Mesenchymal stem cell (in vitro differentiated cells and primary cell): ENCODE measurements at regions not wholly inside any gene's neighbourhood (a gene's known extent, or its start where the extent isn't known, plus 50 kb on each side); places are given as distances from the start of the nearest gene placed in this dataset.

Source experiments
- DNase-seq: peaks from one replicate; pipeline ENCODE4 v3.0.0-alpha.2; 2013
- H2AFZ ChIP-seq: one replicate; pipeline ENCODE4 v1.6.1; 2013; ENCODE audit warnings: low read depth, mild to moderate bottlenecking, control low read depth, inconsistent platforms, low read length, moderate library complexity
- H2AK5ac ChIP-seq: 2 replicates; pipeline ENCODE4 v1.6.1; 2013; ENCODE audit warnings: low read length, moderate library complexity, mild to moderate bottlenecking, inconsistent platforms; ENCODE audit not compliant: severe bottlenecking
- H2BK120ac ChIP-seq: one replicate; pipeline ENCODE4 v1.6.1; 2013; ENCODE audit warnings: low read depth, mild to moderate bottlenecking, inconsistent platforms, low read length, moderate library complexity
- H2BK12ac ChIP-seq, 2 experiments: one replicate each; pipeline ENCODE4 v1.6.1; 2013; ENCODE audit warnings: inconsistent platforms in 2 of 2, low read length in 2 of 2, mild to moderate bottlenecking in 2 of 2, moderate library complexity in 2 of 2, control low read depth in 1 of 2
- H2BK15ac ChIP-seq: one replicate; pipeline ENCODE4 v1.6.1; 2013; ENCODE audit warnings: mild to moderate bottlenecking, low read depth, inconsistent platforms; ENCODE audit not compliant: poor library complexity, severe bottlenecking
- H2BK5ac ChIP-seq: 2 replicates; pipeline ENCODE4 v1.6.1; 2013; ENCODE audit warnings: low read depth, mild to moderate bottlenecking, low read length, control low read depth, inconsistent platforms; ENCODE audit not compliant: poor library complexity, severe bottlenecking
- H3K14ac ChIP-seq, 2 experiments: one replicate each; pipeline ENCODE4 v1.6.1; 2013; ENCODE audit warnings: inconsistent platforms in 2 of 2, low read length in 2 of 2, control low read depth in 1 of 2, mild to moderate bottlenecking in 1 of 2, moderate library complexity in 1 of 2
- H3K18ac ChIP-seq, 2 experiments: one replicate each; pipeline ENCODE4 v1.6.1; 2013; ENCODE audit warnings: inconsistent platforms in 2 of 2, low read length in 2 of 2, control low read depth in 1 of 2, low read depth in 1 of 2, mild to moderate bottlenecking in 1 of 2
- H3K23ac ChIP-seq, 2 experiments: one replicate each; pipeline ENCODE4 v1.6.1; 2013; ENCODE audit warnings: inconsistent platforms in 2 of 2, low read length in 2 of 2, mild to moderate bottlenecking in 2 of 2, moderate library complexity in 2 of 2, control low read depth in 1 of 2
- H3K27ac ChIP-seq: 2 replicates; pipeline ENCODE4 v1.5.1; 2013; ENCODE audit warnings: mild to moderate bottlenecking, moderate library complexity, low read length, control low read depth, inconsistent platforms; ENCODE audit not compliant: poor library complexity, severe bottlenecking
- H3K27me3 ChIP-seq, 2 experiments: 2 replicates each; pipeline versions ENCODE4 v1.6.1 to v1.7.0; 2013; ENCODE audit warnings: low read length in 2 of 2, mild to moderate bottlenecking in 2 of 2, moderate library complexity in 2 of 2, control low read depth in 1 of 2, inconsistent platforms in 1 of 2; ENCODE audit not compliant: control insufficient read depth in 1 of 2, insufficient read depth in 1 of 2
- H3K36me3 ChIP-seq, 2 experiments: 2 replicates each; pipeline versions ENCODE4 v1.6.1 to v1.7.0; 2013; ENCODE audit warnings: low read length in 2 of 2, control low read depth in 1 of 2, inconsistent platforms in 1 of 2, low read depth in 1 of 2, mild to moderate bottlenecking in 1 of 2; ENCODE audit not compliant: insufficient read depth in 2 of 2, control insufficient read depth in 1 of 2
- H3K4ac ChIP-seq, 2 experiments: one replicate each; pipeline ENCODE4 v1.6.1; 2013; ENCODE audit warnings: inconsistent platforms in 2 of 2, low read length in 2 of 2, mild to moderate bottlenecking in 2 of 2, moderate library complexity in 2 of 2, control low read depth in 1 of 2, low read depth in 1 of 2
- H3K4me1 ChIP-seq: 2 replicates; pipeline ENCODE4 v1.6.1; 2013; ENCODE audit warnings: low read depth, low read length, control low read depth; ENCODE audit not compliant: control insufficient read depth, insufficient read depth
- H3K4me2 ChIP-seq: 2 replicates; pipeline ENCODE4 v1.6.1; 2013; ENCODE audit warnings: low read length, mild to moderate bottlenecking, inconsistent platforms; ENCODE audit not compliant: poor library complexity, severe bottlenecking
- H3K4me3 ChIP-seq, 2 experiments: 2 replicates each; pipeline versions ENCODE4 v1.5.1 to v1.7.0; 2013; ENCODE audit warnings: low read length in 2 of 2, mild to moderate bottlenecking in 2 of 2, control low read depth in 1 of 2, low read depth in 1 of 2; ENCODE audit not compliant: insufficient read depth in 1 of 2
- H3K79me1 ChIP-seq: replicated peaks from 2 replicates; pipeline ENCODE4 v1.6.1; 2013; ENCODE audit warnings: mild to moderate bottlenecking, control low read depth, low read length, inconsistent platforms; ENCODE audit not compliant: poor library complexity, severe bottlenecking
- H3K9ac ChIP-seq: 2 replicates; pipeline ENCODE4 v1.7.0; 2013; ENCODE audit warnings: mild to moderate bottlenecking, low read length, moderate library complexity
- H3K9me3 ChIP-seq: 2 replicates; pipeline ENCODE4 v1.7.0; 2013; ENCODE audit warnings: mild to moderate bottlenecking, low read length; ENCODE audit not compliant: control insufficient read depth
- H4K8ac ChIP-seq: one replicate; pipeline ENCODE4 v1.6.1; 2013; ENCODE audit warnings: inconsistent platforms, mild to moderate bottlenecking, low read length, moderate library complexity
- H4K91ac ChIP-seq: one replicate; pipeline ENCODE4 v1.6.1; 2013; ENCODE audit warnings: mild to moderate bottlenecking, low read length, inconsistent platforms
- WGBS: methylation state at CpG from one replicate; pipeline ENCODE4 v1.1.7; 2013; ENCODE audit warnings: mixed read lengths; 5-methylcytosine and 5-hydroxymethylcytosine counted together

GRCh38 chr3:87136066-87136596 lies 91.0 kb upstream of the CHMP2B start:
- Histone ChIP-seq H3K36me3 (no peaks in the 10 kb centered on the region), H2BK15ac (no peak overlapping the region), H2AK5ac (no peak overlapping the region), H3K9me3 (peaks cover 16% of the 10 kb centered on the region), H2AFZ (no peak overlapping the region), H4K91ac (no peak overlapping the region), H3K27me3 (no peaks in the 10 kb centered on the region), H3K4me2 (no peak overlapping the region), H2BK5ac (no peak overlapping the region), H3K4me1 (no peaks in the 10 kb centered on the region), H2BK12ac (no peak overlapping the region), H3K14ac (no peak overlapping the region), H3K27ac (no peak overlapping the region), H3K4me3 (no peak overlapping the region), H3K9ac (no peak overlapping the region), H3K23ac (no peak overlapping the region), H2BK120ac (no peak overlapping the region), H3K79me1 (no peaks in the 10 kb centered on the region), H3K18ac (no peak overlapping the region), H4K8ac (no peak overlapping the region), H3K4ac (no peak overlapping the region)
- DNase-seq = no peak
- 75% methylated on average over 1 of the region's 2 CpGs for WGBS

GRCh38 chr3:87135412-87135811 lies 91.7 kb upstream of the CHMP2B start:
- H3K4ac ChIP-seq = no peak overlapping the region
- no peak overlapping the region for H2BK15ac ChIP-seq
- no peak overlapping the region for H2BK5ac ChIP-seq
- H3K4me3 ChIP-seq = no peak overlapping the region
- DNase-seq = no peak
- H2AFZ ChIP-seq = no peak overlapping the region
- no peaks in the 10 kb centered on the region for H3K27me3 ChIP-seq
- H4K91ac ChIP-seq = no peak overlapping the region
- H2BK120ac ChIP-seq = no peak overlapping the region
- peaks cover 9% of the 10 kb centered on the region for H3K9me3 ChIP-seq
- no peak overlapping the region for H4K8ac ChIP-seq
- H3K27ac ChIP-seq = no peak overlapping the region
- no peaks in the 10 kb centered on the region for H3K4me1 ChIP-seq
- no peak overlapping the region for H3K23ac ChIP-seq
- no peak overlapping the region for H3K9ac ChIP-seq
- H3K14ac ChIP-seq = no peak overlapping the region
- no peak overlapping the region for H3K18ac ChIP-seq
- WGBS = 77% methylated on average over 3 of the region's 3 CpGs
- no peaks in the 10 kb centered on the region for H3K36me3 ChIP-seq
- H3K4me2 ChIP-seq = no peak overlapping the region
- no peak overlapping the region for H2BK12ac ChIP-seq
- H2AK5ac ChIP-seq = no peak overlapping the region
- no peaks in the 10 kb centered on the region for H3K79me1 ChIP-seq

GRCh38 chr3:87132801-87133200 lies 94.3 kb upstream of the CHMP2B start:
- no peak overlapping the region for H3K23ac ChIP-seq
- no peak overlapping the region for H2AK5ac ChIP-seq
- H2BK12ac ChIP-seq = no peak overlapping the region
- no peak overlapping the region for H4K8ac ChIP-seq
- H3K36me3 ChIP-seq = no peaks in the 10 kb centered on the region
- H3K4ac ChIP-seq = no peak overlapping the region
- H2BK5ac ChIP-seq = no peak overlapping the region
- no peak overlapping the region for H3K18ac ChIP-seq
- no peaks in the 10 kb centered on the region for H3K27me3 ChIP-seq
- H2AFZ ChIP-seq = no peak overlapping the region
- no peak overlapping the region for H3K9ac ChIP-seq
- H3K27ac ChIP-seq = no peak overlapping the region
- no peaks in the 10 kb centered on the region for H3K79me1 ChIP-seq
- no peak overlapping the region for H3K14ac ChIP-seq
- no peak for DNase-seq
- H2BK120ac ChIP-seq = no peak overlapping the region
- no peak overlapping the region for H3K4me3 ChIP-seq
- H3K9me3 ChIP-seq = no peaks in the 10 kb centered on the region
- no peak overlapping the region for H2BK15ac ChIP-seq
- H3K4me1 ChIP-seq = no peaks in the 10 kb centered on the region
- H3K4me2 ChIP-seq = no peak overlapping the region
- no peak overlapping the region for H4K91ac ChIP-seq
- WGBS = 90% methylated on average over 2 of the region's 2 CpGs

GRCh38 chr3:87128006-87128405 lies 99.1 kb upstream of the CHMP2B start:
- Histone ChIP-seq H3K79me1 (no peaks in the 10 kb centered on the region), H2BK120ac (no peak overlapping the region), H3K23ac (no peak overlapping the region), H2AFZ (no peak overlapping the region), H3K18ac (no peak overlapping the region), H2BK12ac (no peak overlapping the region), H2BK15ac (no peak overlapping the region), H3K36me3 (no peaks in the 10 kb centered on the region), H3K4me3 (no peak overlapping the region), H4K91ac (no peak overlapping the region), H3K14ac (no peak overlapping the region), H4K8ac (no peak overlapping the region), H2BK5ac (no peak overlapping the region), H3K4me1 (no peaks in the 10 kb centered on the region), H3K4ac (no peak overlapping the region), H3K9me3 (no peaks in the 10 kb centered on the region), H3K4me2 (no peak overlapping the region), H3K27me3 (no peaks in the 10 kb centered on the region), H2AK5ac (no peak overlapping the region), H3K27ac (no peak overlapping the region), H3K9ac (no peak overlapping the region)
- no peak for DNase-seq
- WGBS = 100% methylated on average over 1 of the region's 2 CpGs
